ENCODE measurements at regions not wholly inside any gene's neighbourhood (a gene's known extent, or its start where the extent isn't known, plus 50 kb on each side); places are given as distances from the start of the nearest gene placed in this dataset.

GRCh38 chr10:90222939-90223338 is 521.5 kb downstream of the KIF20B start:
- TF ChIP-seq CTCF (IDR thresholded peaks at IDR 0.05; ENCODE audit: unreplicated experiment) = no peak

GRCh38 chr10:90224791-90225566 is 523.6 kb downstream of the KIF20B start:
- no peaks in the 10 kb centered on the region for H3K4me1 Mint-ChIP-seq (ENCODE audit: low read depth)
- no peak for TF ChIP-seq CTCF (IDR thresholded peaks at IDR 0.05; ENCODE audit: unreplicated experiment)

More at GRCh38 chr10:90222939-90223338, 521.5 kb downstream of the KIF20B start:
- no peaks in the 10 kb centered on the region for H3K4me1 Mint-ChIP-seq (ENCODE audit: low read depth)
- H3K9me3 Mint-ChIP-seq (ENCODE audit: low read depth) = no peaks in the 10 kb centered on the region
- DNase-seq (ENCODE audit: low spot score, unreplicated experiment) = no peak
- H3K27me3 Mint-ChIP-seq = no peaks in the 10 kb centered on the region
- no peak overlapping the region for H3K27ac Mint-ChIP-seq
- no peak overlapping the region for H3K4me3 Mint-ChIP-seq (ENCODE audit: low read depth)
- H3K36me3 Mint-ChIP-seq (ENCODE audit: insufficient read depth) = no peaks in the 10 kb centered on the region

GRCh38 chr10:90226517-90226916 is 525.1 kb downstream of the KIF20B start:
- Mint-ChIP-seq H3K27ac (no peak overlapping the region), H3K9me3 (ENCODE audit: low read depth) (peaks cover 3% of the 10 kb centered on the region), H3K36me3 (ENCODE audit: insufficient read depth) (no peaks in the 10 kb centered on the region), H3K27me3 (no peaks in the 10 kb centered on the region), H3K4me1 (ENCODE audit: low read depth) (peaks cover 2% of the 10 kb centered on the region), H3K4me3 (ENCODE audit: low read depth) (no peak overlapping the region)
- TF ChIP-seq CTCF (IDR thresholded peaks at IDR 0.05; ENCODE audit: unreplicated experiment) = no peak
- no peak for DNase-seq (ENCODE audit: low spot score, unreplicated experiment)

More at GRCh38 chr10:90224791-90225566, 523.6 kb downstream of the KIF20B start:
- no peaks in the 10 kb centered on the region for H3K36me3 Mint-ChIP-seq (ENCODE audit: insufficient read depth)
- no peaks in the 10 kb centered on the region for H3K27me3 Mint-ChIP-seq
- no peaks in the 10 kb centered on the region for H3K9me3 Mint-ChIP-seq (ENCODE audit: low read depth)
- DNase-seq (ENCODE audit: low spot score, unreplicated experiment) = no peak
- no peak overlapping the region for H3K27ac Mint-ChIP-seq
- no peak overlapping the region for H3K4me3 Mint-ChIP-seq (ENCODE audit: low read depth)

GRCh38 chr10:90227217-90227656 is 525.8 kb downstream of the KIF20B start:
- Mint-ChIP-seq H3K4me3 (ENCODE audit: low read depth) (no peak overlapping the region), H3K4me1 (ENCODE audit: low read depth) (peaks cover 2% of the 10 kb centered on the region), H3K27ac (no peak overlapping the region), H3K9me3 (ENCODE audit: low read depth) (peaks cover 10% of the 10 kb centered on the region), H3K27me3 (no peaks in the 10 kb centered on the region), H3K36me3 (ENCODE audit: insufficient read depth) (no peaks in the 10 kb centered on the region)
- no peak for TF ChIP-seq CTCF (IDR thresholded peaks at IDR 0.05; ENCODE audit: unreplicated experiment)
- no peak for DNase-seq (ENCODE audit: low spot score, unreplicated experiment)

GRCh38 chr10:90227786-90228185 is 526.4 kb downstream of the KIF20B start:
- peaks cover 11% of the 10 kb centered on the region for H3K9me3 Mint-ChIP-seq (ENCODE audit: low read depth)
- H3K36me3 Mint-ChIP-seq (ENCODE audit: insufficient read depth) = no peaks in the 10 kb centered on the region
- no peak overlapping the region for H3K27ac Mint-ChIP-seq
- H3K4me3 Mint-ChIP-seq (ENCODE audit: low read depth) = no peak overlapping the region
- no peak for DNase-seq (ENCODE audit: low spot score, unreplicated experiment)
- H3K4me1 Mint-ChIP-seq (ENCODE audit: low read depth) = peaks cover 2% of the 10 kb centered on the region
- TF ChIP-seq CTCF (IDR thresholded peaks at IDR 0.05; ENCODE audit: unreplicated experiment) = no peak
- no peaks in the 10 kb centered on the region for H3K27me3 Mint-ChIP-seq
